HepG2 (cell line): ENCODE measurements at regions not wholly inside any gene's neighbourhood (a gene's known extent, or its start where the extent isn't known, plus 50 kb on each side); places are given as distances from the start of the nearest gene placed in this dataset.

ENCODE experiments used
- CBX5 ChIP-seq: sonication (generic); formaldehyde crosslinking; IDR thresholded peaks from 2 replicates; pipeline ENCODE4 v1.4.0; 2020; ENCODE audit warnings: missing genetic modification reagents, borderline replicate concordance
- CTCF ChIP-seq: sonication (generic); formaldehyde crosslinking; IDR thresholded peaks from 2 replicates; pipeline ENCODE4 v1.5.0; 2020; ENCODE audit warnings: mild to moderate bottlenecking, missing genetic modification reagents, moderate library complexity
- FOXK1 ChIP-seq: sonication (generic); formaldehyde crosslinking; IDR thresholded peaks from 2 replicates; pipeline ENCODE4 v1.4.0; 2020; ENCODE audit warnings: low read depth, missing genetic modification reagents, borderline replicate concordance
- IKZF1 ChIP-seq: fragments of 450-650 bp; IDR thresholded peaks from 2 replicates; pipeline ENCODE4 v1.7.1; 2016
- MEF2D ChIP-seq: sonication (generic); formaldehyde crosslinking; IDR thresholded peaks from 2 replicates; pipeline ENCODE4 v1.5.1; 2020; ENCODE audit warnings: mild to moderate bottlenecking, missing genetic modification reagents
- NFYC ChIP-seq: IDR thresholded peaks from 2 replicates; pipeline ENCODE4 v1.6.1; 2016; ENCODE audit warnings: missing genetic modification reagents, missing compliant biosample characterization
- NR2F6 ChIP-seq, 2 experiments: IDR thresholded peaks; 2 replicates each; pipeline ENCODE4 v1.6.1; 2016; ENCODE audit warnings: antibody characterized with exemption in 1 of 2, mild to moderate bottlenecking in 1 of 2
- TARDBP ChIP-seq: sonication (generic); formaldehyde crosslinking; IDR thresholded peaks from 2 replicates; pipeline ENCODE4 v1.8.0; 2022; ENCODE audit warnings: mild to moderate bottlenecking, missing genetic modification reagents
- ZBTB21 ChIP-seq: sonication (generic); formaldehyde crosslinking; IDR thresholded peaks from 2 replicates; pipeline ENCODE4 v1.4.0; 2020; ENCODE audit warnings: missing genetic modification reagents
- ZNF382 ChIP-seq: sonication (generic); formaldehyde crosslinking; IDR thresholded peaks from 2 replicates; pipeline ENCODE4 v1.5.0; 2020; ENCODE audit warnings: missing genetic modification reagents, mild to moderate bottlenecking, borderline replicate concordance
- TF ChIP-seq, protein P1 (sequence below), 2 experiments: fragments of 450-650 bp in 1 of 2; sonication (generic) in 1 of 2; formaldehyde crosslinking in 1 of 2; IDR thresholded peaks; 2 replicates each; pipeline versions ENCODE4 v1.6.1 to v1.8.0; 2016 to 2022; ENCODE audit warnings: antibody characterized with exemption in 1 of 2, mild to moderate bottlenecking in 1 of 2, missing genetic modification reagents in 1 of 2

DNA sequence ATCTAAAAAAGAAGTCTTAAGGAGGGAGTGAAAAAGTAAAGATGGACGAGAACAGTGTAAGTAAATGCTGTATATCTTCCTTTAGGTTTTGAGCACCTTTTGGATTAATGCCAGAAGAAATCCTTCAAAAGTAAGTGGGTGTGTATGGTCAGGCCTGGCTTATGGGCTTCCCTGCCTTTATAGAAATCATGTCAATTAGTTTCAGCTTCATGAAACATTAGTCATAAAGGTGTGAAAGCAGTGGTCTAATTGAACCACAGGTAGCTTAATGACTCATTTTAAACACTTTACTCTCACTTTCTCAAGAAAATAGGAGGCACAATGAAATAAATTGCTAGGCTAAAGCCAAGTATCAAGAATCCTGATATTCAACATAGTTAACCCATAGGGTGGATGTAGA, 467.4 kb upstream of the DPPA4 start:
- TF ChIP-seq, protein P1, sequence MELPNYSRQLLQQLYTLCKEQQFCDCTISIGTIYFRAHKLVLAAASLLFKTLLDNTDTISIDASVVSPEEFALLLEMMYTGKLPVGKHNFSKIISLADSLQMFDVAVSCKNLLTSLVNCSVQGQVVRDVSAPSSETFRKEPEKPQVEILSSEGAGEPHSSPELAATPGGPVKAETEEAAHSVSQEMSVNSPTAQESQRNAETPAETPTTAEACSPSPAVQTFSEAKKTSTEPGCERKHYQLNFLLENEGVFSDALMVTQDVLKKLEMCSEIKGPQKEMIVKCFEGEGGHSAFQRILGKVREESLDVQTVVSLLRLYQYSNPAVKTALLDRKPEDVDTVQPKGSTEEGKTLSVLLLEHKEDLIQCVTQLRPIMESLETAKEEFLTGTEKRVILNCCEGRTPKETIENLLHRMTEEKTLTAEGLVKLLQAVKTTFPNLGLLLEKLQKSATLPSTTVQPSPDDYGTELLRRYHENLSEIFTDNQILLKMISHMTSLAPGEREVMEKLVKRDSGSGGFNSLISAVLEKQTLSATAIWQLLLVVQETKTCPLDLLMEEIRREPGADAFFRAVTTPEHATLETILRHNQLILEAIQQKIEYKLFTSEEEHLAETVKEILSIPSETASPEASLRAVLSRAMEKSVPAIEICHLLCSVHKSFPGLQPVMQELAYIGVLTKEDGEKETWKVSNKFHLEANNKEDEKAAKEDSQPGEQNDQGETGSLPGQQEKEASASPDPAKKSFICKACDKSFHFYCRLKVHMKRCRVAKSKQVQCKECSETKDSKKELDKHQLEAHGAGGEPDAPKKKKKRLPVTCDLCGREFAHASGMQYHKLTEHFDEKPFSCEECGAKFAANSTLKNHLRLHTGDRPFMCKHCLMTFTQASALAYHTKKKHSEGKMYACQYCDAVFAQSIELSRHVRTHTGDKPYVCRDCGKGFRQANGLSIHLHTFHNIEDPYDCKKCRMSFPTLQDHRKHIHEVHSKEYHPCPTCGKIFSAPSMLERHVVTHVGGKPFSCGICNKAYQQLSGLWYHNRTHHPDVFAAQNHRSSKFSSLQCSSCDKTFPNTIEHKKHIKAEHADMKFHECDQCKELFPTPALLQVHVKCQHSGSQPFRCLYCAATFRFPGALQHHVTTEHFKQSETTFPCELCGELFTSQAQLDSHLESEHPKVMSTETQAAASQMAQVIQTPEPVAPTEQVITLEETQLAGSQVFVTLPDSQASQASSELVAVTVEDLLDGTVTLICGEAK (IDR thresholded peaks at IDR 0.05) = no peak
- TF ChIP-seq, protein P1 (CRISPR knock-in tag; IDR thresholded peaks at IDR 0.05) = no peak
- TF ChIP-seq IKZF1 (no peak), CTCF (CRISPR knock-in tag) (no peak), FOXK1 (CRISPR knock-in tag) (no peak), MEF2D (CRISPR knock-in tag) (no peak), NR2F6 (IDR thresholded peaks at IDR 0.05) (no peak), NR2F6 (CRISPR knock-in tag; IDR thresholded peaks at IDR 0.05) (no peak), NFYC (CRISPR knock-in tag) (no peak), TARDBP (CRISPR knock-in tag) (no peak), ZNF382 (no peak), ZBTB21 (CRISPR knock-in tag) (no peak), CBX5 (CRISPR knock-in tag) (no peak)
